BLaER1 treated with 17β-estradiol and CSF1 and Interleukin-3, amounts not matched to agents 10 nM and 100 nM (cell line): ENCODE measurements at regions not wholly inside any gene's neighbourhood (a gene's known extent, or its start where the extent isn't known, plus 50 kb on each side); places are given as distances from the start of the nearest gene placed in this dataset.
"Not testable (repeated sequence)": the region's sequence is repeated elsewhere in the genome, so short reads cannot be mapped to it uniquely, and the experiment has no call there.

Experiments
- H3K27ac ChIP-seq, 11 experiments: shearing (Covaris generic); formaldehyde crosslinking; 2 replicates each; pipeline ENCODE4 v1.8.1; 2022
- H3K27me3 ChIP-seq, 11 experiments: shearing (Covaris generic); formaldehyde crosslinking; 2 replicates each; pipeline ENCODE4 v1.8.1; 2022
- H3K36me3 ChIP-seq, 11 experiments: shearing (Covaris generic); formaldehyde crosslinking; 2 replicates each; pipeline ENCODE4 v1.8.1; 2022
- H3K4me1 ChIP-seq, 10 experiments: shearing (Covaris generic); formaldehyde crosslinking; 2 replicates each; pipeline ENCODE4 v1.8.1; 2022
- H3K4me2 ChIP-seq, 11 experiments: shearing (Covaris generic); formaldehyde crosslinking; 2 replicates each; pipeline ENCODE4 v1.8.1; 2022
- H3K4me3 ChIP-seq, 10 experiments: shearing (Covaris generic); formaldehyde crosslinking; 2 replicates each; pipeline ENCODE4 v1.8.1; 2022
- H3K9ac ChIP-seq, 11 experiments: shearing (Covaris generic); formaldehyde crosslinking; 2 replicates each; pipeline ENCODE4 v1.8.1; 2022
- H3K9me3 ChIP-seq, 11 experiments: shearing (Covaris generic); formaldehyde crosslinking; replicated peaks in 1 of 11; 2 replicates each; pipeline ENCODE4 v1.8.1; 2022
- H4K20me1 ChIP-seq, 11 experiments: shearing (Covaris generic); formaldehyde crosslinking; 2 replicates each; pipeline ENCODE4 v1.8.1; 2022
- Cebpa-rat ChIP-seq, 11 experiments: shearing (Covaris generic); IDR thresholded peaks; 2 replicates each; pipeline ENCODE4 v1.8.1; 2022

DNA sequence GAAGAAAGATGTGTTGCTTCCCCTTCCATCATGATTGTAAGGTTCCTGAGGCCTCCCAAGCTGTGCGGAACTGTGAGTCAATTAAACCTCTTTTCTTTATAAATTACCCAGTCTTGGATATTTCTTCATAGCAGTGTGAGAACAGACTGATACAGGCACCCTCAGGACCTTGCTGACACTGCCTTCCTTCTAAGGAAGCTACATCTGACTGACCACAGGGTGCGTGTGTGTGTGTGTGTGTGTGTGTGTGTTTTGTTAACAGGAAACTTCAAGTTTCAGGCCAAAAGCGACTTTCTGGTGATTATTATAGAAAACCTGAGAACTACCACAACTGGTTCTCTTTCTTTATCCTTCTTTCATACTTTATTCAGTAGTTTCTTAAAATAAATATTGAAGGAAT, 149.0 kb downstream of the CAPZA3 start:
- Histone ChIP-seq H3K27me3 (no peaks in the 10 kb centered on the region), H3K36me3 (no peaks in the 10 kb centered on the region), H3K27ac (no peak overlapping the region), H3K9ac (no peak overlapping the region), H3K9me3 (peaks cover 0 to 8% (median 0%) of the 10 kb centered on the region in 11 experiments; a peak in 3 of 22 replicates), H3K4me1 (peaks cover 0 to 7% (median 0%) of the 10 kb centered on the region in 10 experiments; a peak in 1 of 20 replicates), H4K20me1 (no peaks in the 10 kb centered on the region), H3K4me2 (no peak overlapping the region; a peak in 1 of 22 replicates), H3K4me3 (no peak overlapping the region)
- TF ChIP-seq Cebpa-rat (IDR thresholded peaks at IDR 0.05): no peak

DNA sequence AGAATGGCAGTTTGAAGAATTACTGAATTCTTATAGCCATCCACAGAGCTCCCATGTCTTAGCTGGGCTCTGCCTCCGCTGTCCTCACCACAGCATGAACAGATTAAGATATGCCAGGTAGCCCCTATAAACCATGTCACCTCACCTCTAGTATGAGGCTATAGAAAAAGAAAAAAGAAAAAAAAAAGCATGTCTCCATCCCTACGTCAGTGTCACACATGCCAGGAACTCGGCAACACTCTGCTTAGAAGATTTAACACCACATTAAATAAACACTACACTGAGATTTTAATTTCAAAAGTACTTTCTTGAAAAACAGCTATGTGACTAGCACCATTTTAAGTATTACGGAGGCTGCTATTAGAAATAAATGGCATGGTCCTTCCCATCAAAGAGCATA, 149.4 kb downstream of the CAPZA3 start:
- Histone ChIP-seq H3K9me3 (peaks cover 0 to 8% (median 0%) of the 10 kb centered on the region in 11 experiments; a peak in 3 of 22 replicates), H3K4me3 (no peak overlapping the region), H3K27ac (no peak overlapping the region), H3K4me1 (peaks cover 0 to 7% (median 0%) of the 10 kb centered on the region in 10 experiments; a peak in 1 of 20 replicates), H3K9ac (no peak overlapping the region), H3K4me2 (no peak overlapping the region), H3K27me3 (no peaks in the 10 kb centered on the region), H4K20me1 (no peaks in the 10 kb centered on the region), H3K36me3 (no peaks in the 10 kb centered on the region)
- TF ChIP-seq Cebpa-rat (IDR thresholded peaks at IDR 0.05): no peak

DNA sequence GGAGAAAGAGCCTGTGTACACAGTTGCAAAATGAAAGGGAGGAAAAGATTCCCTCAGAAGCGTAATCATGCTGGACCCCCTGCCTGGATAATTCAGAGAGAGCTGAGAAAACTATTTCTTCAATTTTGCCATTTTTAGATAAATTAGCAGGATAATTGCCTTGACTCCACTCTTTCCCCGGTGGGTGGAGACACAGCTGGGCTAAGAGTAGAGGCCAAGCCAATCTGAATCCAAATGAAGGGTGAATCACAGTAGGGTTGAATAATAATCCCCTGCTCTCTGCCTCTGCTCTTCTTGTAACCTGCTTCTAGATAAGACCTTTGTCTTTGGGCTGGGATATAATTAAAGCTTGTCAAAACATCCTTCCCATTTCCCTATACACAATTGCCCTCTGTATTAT, 150.1 kb downstream of the CAPZA3 start:
- Histone ChIP-seq H3K4me2 (no peak overlapping the region), H3K36me3 (no peaks in the 10 kb centered on the region), H4K20me1 (no peaks in the 10 kb centered on the region), H3K4me1 (peaks cover 0 to 7% (median 0%) of the 10 kb centered on the region in 10 experiments; a peak in 1 of 20 replicates), H3K27me3 (no peaks in the 10 kb centered on the region), H3K9me3 (peaks cover 0 to 8% (median 0%) of the 10 kb centered on the region in 11 experiments; a peak in 3 of 22 replicates), H3K9ac (no peak overlapping the region), H3K27ac (no peak overlapping the region), H3K4me3 (no peak overlapping the region)
- no peak for TF ChIP-seq Cebpa-rat (IDR thresholded peaks at IDR 0.05)

DNA sequence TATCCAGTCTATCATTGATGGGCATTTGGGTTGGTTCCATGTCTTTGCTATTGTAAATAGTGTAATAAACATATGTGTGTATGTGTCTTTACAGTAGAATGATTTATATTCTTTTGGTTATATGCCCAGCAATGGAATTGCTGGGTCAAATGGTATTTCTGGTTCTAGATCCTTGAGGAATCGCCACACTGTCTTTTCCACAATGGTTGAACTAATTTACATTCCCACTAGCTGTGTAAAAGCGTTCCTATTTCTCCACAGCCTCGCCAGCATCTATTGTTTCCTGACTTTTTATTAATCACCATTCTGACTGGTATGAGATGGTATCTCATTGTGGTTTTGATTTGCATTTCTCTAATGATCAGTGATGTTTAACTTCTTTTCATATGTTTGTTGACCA, 152.7 kb downstream of the CAPZA3 start:
- not testable (repeated sequence) for H3K27ac ChIP-seq, H3K4me2 ChIP-seq, H3K9ac ChIP-seq, H3K9me3 ChIP-seq, H3K36me3 ChIP-seq, H3K4me3 ChIP-seq, H3K4me1 ChIP-seq, H4K20me1 ChIP-seq, H3K27me3 ChIP-seq

DNA sequence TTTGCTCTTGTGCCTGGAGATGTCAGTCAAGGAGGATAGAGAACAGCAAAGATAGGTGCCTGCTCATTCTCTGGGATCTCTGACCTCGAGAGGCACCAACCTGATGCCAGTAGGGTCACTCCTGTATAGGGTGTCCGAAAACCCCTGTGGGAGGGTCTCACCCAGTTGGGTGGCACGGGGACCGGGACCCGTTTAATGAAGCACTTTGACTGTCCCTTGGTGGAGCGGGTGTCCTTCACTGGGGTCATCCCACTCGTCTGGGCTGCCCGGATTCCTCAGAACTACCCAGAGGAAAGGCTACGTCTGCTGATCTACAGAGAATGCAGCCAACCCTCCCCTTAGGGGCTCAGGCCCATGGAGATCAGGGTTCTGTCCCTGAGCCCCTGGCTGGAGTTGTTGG, 157.6 kb downstream of the CAPZA3 start:
- Histone ChIP-seq H3K27me3 (no peaks in the 10 kb centered on the region), H3K4me1 (no peaks in the 10 kb centered on the region), H4K20me1 (no peaks in the 10 kb centered on the region), H3K9ac (no peak overlapping the region), H3K9me3 (peaks cover 0 to 14% (median 9%) of the 10 kb centered on the region in 11 experiments; a peak in 9 of 22 replicates), H3K4me3 (no peak overlapping the region), H3K36me3 (no peaks in the 10 kb centered on the region), H3K27ac (no peak overlapping the region), H3K4me2 (no peak overlapping the region)
- TF ChIP-seq Cebpa-rat (IDR thresholded peaks at IDR 0.05): no peak

DNA sequence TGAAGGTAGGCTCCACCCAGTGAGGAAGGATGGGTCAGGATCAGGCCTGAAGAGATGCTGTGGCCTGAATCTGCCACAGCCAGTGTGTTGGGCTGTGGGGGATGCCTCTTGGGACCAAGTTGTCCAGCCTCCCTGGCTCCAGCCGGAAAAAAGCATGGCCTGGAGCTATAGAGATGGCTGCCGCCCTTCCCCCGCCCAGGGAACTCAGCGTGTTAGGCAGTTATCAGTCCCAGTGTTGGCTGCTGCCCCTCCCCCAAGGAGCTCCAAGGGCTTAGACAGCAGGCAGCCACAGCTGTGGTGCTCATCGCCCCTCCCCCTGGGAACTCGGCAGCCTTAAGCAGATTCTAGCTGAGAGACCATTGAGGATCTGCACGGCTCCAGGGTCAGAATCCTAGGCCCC, 158.0 kb downstream of the CAPZA3 start:
- H3K27me3 ChIP-seq: no peaks in the 10 kb centered on the region
- peaks cover 0 to 13% (median 9%) of the 10 kb centered on the region in 11 experiments; a peak in 9 of 22 replicates for H3K9me3 ChIP-seq
- H3K36me3 ChIP-seq: no peaks in the 10 kb centered on the region
- no peak overlapping the region for H3K4me2 ChIP-seq
- H3K9ac ChIP-seq: no peak overlapping the region
- no peak overlapping the region for H3K27ac ChIP-seq
- H3K4me3 ChIP-seq: no peak overlapping the region
- H4K20me1 ChIP-seq: no peaks in the 10 kb centered on the region
- no peak for TF ChIP-seq Cebpa-rat (IDR thresholded peaks at IDR 0.05)
- no peaks in the 10 kb centered on the region for H3K4me1 ChIP-seq

DNA sequence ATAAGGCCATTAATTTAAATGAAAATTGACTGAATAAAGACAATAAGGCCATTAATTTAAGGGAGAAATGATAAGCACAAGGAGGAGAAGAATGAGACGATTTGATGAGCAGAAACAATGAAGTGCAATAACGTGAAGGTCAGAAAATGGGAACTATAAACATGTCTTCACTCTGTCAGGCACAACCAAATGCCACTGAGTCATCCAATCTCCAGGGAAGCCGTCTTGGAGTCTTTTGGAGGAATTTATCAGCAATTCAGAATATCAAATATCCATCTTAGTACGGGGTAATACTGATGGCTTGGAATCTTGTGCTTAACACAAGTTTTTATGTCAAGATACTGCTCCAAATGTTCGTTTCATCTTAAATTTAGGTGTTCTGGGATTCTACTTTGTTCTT, 159.9 kb downstream of the CAPZA3 start:
- Histone ChIP-seq H4K20me1 (no peaks in the 10 kb centered on the region), H3K4me2 (no peak overlapping the region), H3K27me3 (no peaks in the 10 kb centered on the region), H3K27ac (no peak overlapping the region), H3K4me1 (no peaks in the 10 kb centered on the region), H3K4me3 (no peak overlapping the region), H3K9ac (no peak overlapping the region), H3K9me3 (peaks cover 0 to 9% (median 5%) of the 10 kb centered on the region in 11 experiments; a peak in 7 of 22 replicates), H3K36me3 (no peaks in the 10 kb centered on the region)
- no peak for TF ChIP-seq Cebpa-rat (IDR thresholded peaks at IDR 0.05)

DNA sequence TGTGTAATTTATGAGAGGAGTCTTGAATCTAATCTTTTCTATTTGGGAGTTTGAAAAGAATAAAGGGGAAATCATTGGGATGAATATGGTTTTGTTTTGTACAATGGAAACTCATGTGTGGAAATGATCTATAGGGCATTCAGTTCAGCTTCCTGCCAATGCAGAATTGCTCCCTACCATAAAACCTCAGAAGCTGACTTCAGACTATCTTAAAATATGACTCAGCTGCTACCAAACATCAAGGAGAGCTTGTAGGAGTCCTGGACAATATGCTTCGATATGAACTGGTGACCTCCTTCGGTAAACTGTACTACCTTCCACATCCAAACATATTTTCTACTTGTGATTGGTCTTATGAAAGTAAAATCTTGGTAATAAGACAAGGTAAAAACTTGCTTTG, 160.6 kb downstream of the CAPZA3 start:
- H3K36me3 ChIP-seq: no peaks in the 10 kb centered on the region
- H4K20me1 ChIP-seq: no peaks in the 10 kb centered on the region
- no peak overlapping the region for H3K27ac ChIP-seq
- H3K4me3 ChIP-seq: no peak overlapping the region
- H3K4me1 ChIP-seq: no peaks in the 10 kb centered on the region
- H3K4me2 ChIP-seq: no peak overlapping the region
- H3K27me3 ChIP-seq: no peaks in the 10 kb centered on the region
- no peak for TF ChIP-seq Cebpa-rat (IDR thresholded peaks at IDR 0.05)
- no peak overlapping the region for H3K9ac ChIP-seq
- peaks cover 0 to 9% (median 5%) of the 10 kb centered on the region in 11 experiments; a peak in 7 of 22 replicates for H3K9me3 ChIP-seq

DNA sequence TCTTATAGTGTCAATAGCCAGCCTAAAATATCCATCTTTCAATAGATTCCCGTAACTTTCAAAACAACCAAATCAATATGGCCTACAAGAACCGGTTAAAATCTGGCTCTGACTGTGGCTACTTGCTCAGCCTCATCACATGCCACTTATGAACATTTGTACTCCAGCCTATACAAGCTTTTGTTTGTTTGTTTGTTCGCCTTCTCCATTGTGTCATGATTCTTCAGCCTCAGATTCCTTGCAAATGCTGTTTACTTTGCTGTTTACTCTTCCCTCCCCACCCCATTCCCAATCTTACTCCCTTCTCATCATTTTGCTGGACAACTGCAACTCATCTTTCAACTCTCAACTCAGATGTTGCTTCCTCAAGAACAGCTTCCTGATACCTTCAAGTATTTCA, 161.2 kb downstream of the CAPZA3 start:
- Histone ChIP-seq H4K20me1 (no peaks in the 10 kb centered on the region), H3K27ac (no peak overlapping the region), H3K27me3 (no peaks in the 10 kb centered on the region), H3K9ac (no peak overlapping the region), H3K36me3 (no peaks in the 10 kb centered on the region), H3K4me3 (no peak overlapping the region), H3K9me3 (peaks cover 0 to 9% (median 5%) of the 10 kb centered on the region in 11 experiments; a peak in 7 of 22 replicates), H3K4me1 (no peaks in the 10 kb centered on the region), H3K4me2 (no peak overlapping the region)
- no peak for TF ChIP-seq Cebpa-rat (IDR thresholded peaks at IDR 0.05)

DNA sequence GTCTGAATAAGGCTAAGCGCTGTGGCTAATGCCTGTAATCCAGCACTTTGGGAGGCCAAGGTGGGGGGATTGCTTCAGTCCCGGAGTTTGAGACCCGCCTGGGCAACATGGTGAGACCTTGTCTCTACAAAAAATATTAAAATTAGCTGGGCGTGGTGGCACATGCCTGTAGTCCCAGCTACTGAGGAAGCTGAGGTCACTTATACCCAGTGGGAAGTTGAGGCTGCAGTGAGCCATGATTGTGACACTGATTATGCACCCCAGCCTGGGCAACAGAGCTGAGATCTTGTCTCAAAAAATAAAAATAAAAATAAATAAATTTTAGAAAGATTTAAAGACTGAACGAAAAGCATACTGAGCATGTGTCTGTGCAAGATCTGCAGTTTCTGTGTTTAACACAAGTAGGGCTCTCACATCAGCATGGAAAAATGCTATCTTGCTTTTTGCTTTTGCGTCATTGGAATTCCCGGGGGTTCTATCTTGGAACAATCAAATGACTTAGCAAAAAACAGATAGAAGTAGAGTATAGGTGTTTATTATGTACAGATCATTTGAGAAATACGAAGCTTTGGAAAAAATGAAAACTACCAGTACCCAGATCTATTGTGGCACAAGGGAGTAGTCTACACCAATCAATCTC, 161.9 kb downstream of the CAPZA3 start:
- TF ChIP-seq Cebpa-rat (IDR thresholded peaks at IDR 0.05): no peak
- H3K9ac ChIP-seq: no peak overlapping the region
- H3K27me3 ChIP-seq: no peaks in the 10 kb centered on the region
- no peaks in the 10 kb centered on the region for H4K20me1 ChIP-seq
- no peak overlapping the region for H3K4me3 ChIP-seq
- no peak overlapping the region for H3K27ac ChIP-seq
- no peaks in the 10 kb centered on the region for H3K4me1 ChIP-seq
- H3K9me3 ChIP-seq: peaks cover 0 to 9% (median 5%) of the 10 kb centered on the region in 11 experiments; a peak in 7 of 22 replicates
- no peak overlapping the region for H3K4me2 ChIP-seq
- no peaks in the 10 kb centered on the region for H3K36me3 ChIP-seq
